Heart right ventricle (tissue), 16 donors: ENCODE measurements at regions not wholly inside any gene's neighbourhood (a gene's known extent, or its start where the extent isn't known, plus 50 kb on each side); places are given as distances from the start of the nearest gene placed in this dataset.

Source experiments
- ATAC-seq, 8 donors: fragments of 200-7000 bp; cut with Tn5 transposase; one replicate each; pipeline ENCODE4 v1.9.1; 2020; ENCODE audit warnings: mild to moderate bottlenecking in 8 of 8, moderate library complexity in 8 of 8, moderate number of reproducible peaks in 1 of 8
- DNase-seq, 2 donors: peaks; one replicate each; pipeline ENCODE4 v3.0.0-alpha.2; 2020
- H3K27ac ChIP-seq, 10 donors: fragments of 200-600 bp; sonication (generic) in 2 of 10; one replicate each; pipeline versions ENCODE4 v1.5.0 to v1.8.0; 2020 to 2022; ENCODE audit warnings: mild to moderate bottlenecking in 3 of 10
- H3K27me3 ChIP-seq, 7 donors: fragments of 200-600 bp; one replicate each; pipeline ENCODE4 v1.8.0; 2021 to 2022; ENCODE audit warnings: mild to moderate bottlenecking in 2 of 7
- H3K36me3 ChIP-seq, 9 donors: fragments of 200-600 bp; sonication (generic) in 1 of 9; one replicate each; pipeline versions ENCODE4 v1.5.0 to v1.8.0; 2020 to 2022; ENCODE audit warnings: mild to moderate bottlenecking in 2 of 9
- H3K4me1 ChIP-seq, 9 donors: fragments of 200-600 bp; sonication (generic) in 1 of 9; one replicate each; pipeline versions ENCODE4 v1.5.0 to v1.8.0; 2020 to 2022; ENCODE audit warnings: mild to moderate bottlenecking in 4 of 9
- H3K4me3 ChIP-seq, 10 donors: fragments of 200-600 bp; sonication (generic) in 2 of 10; one replicate each; pipeline versions ENCODE4 v1.5.0 to v1.8.0; 2020 to 2022; ENCODE audit warnings: mild to moderate bottlenecking in 7 of 10, moderate library complexity in 2 of 10
- H3K9me3 ChIP-seq, 11 donors: fragments of 200-600 bp in 10 of 11; sonication (generic) in 2 of 11; one replicate each; pipeline versions ENCODE4 v1.5.0 to v1.8.0; 2013 to 2022; ENCODE audit warnings: mild to moderate bottlenecking in 2 of 11, control low read depth in 1 of 11, moderate library complexity in 1 of 11
- WGBS, 2 donors: extraction: QIAGEN DNeasy Blood & Tissue Kit; methylation state at CpG; one replicate each; pipeline ENCODE4 v1.1.7; 2013; ENCODE audit warnings: inconsistent platforms in 1 of 2; 5-methylcytosine and 5-hydroxymethylcytosine counted together
- intact Hi-C, 10 donors: fragments of 100-400 bp; cut with DNase I; formaldehyde crosslinking; loops; one replicate each; pipeline versions ENCODE4 v1.11.1 to v1.14.2; 2022
- TF ChIP-seq, protein P1 (sequence below), 9 donors: fragments of 200-600 bp; sonication (generic) in 2 of 9; IDR thresholded peaks; one replicate each; pipeline versions ENCODE4 v1.5.0 to v1.8.0; 2021 to 2022; ENCODE audit warnings: antibody characterized with exemption in 9 of 9, mild to moderate bottlenecking in 5 of 9, moderate library complexity in 1 of 9
- donor health status: Arrhythmogenic right ventricular cardiomyopathy.
- donor health status: ischemic (EF 13 %, LVEDD 7.1; RV severe dilation, severe dysfunction).
- donor health status: healthy with polysubstance abuse.
- donor health status: DM: no; HTN: yes; CAD: no.
- donor health status: DM: no; HTN: no; CAD: no.
- donor health status: ischemic (EF 25% LVEDD 6.9; RV normal size, moderate dysfunction).
- donor health status: ischemic (EF 25% LVEDD 5.7; RV mildly dilated, moderate dysfunction).
- donor health status: healthy.
- donor health status: DM: yes; HTN: yes; CAD: no.
- donor health status: Ischemic cardiomyopathy.
- donor health status: ischemic (EF 35%, LVEDD 5.7; RV mildly dilated, moderate dysfunction).
- donor health status: nonischemic (EF 11% LVEDD 7.7; RV severe dilation, severe dysfunction).
- donor health status: DM: yes; HTN: yes; CAD: no.
- donor health status: PGD.
- donor health status: ischemic (EF 29% LVEDD 5.4; RV normal size, mild dysfunction).
- donor health status: nonischemic (EF 23%, LVEDD 6.1; RV moderate dilation, normal function).

DNA sequence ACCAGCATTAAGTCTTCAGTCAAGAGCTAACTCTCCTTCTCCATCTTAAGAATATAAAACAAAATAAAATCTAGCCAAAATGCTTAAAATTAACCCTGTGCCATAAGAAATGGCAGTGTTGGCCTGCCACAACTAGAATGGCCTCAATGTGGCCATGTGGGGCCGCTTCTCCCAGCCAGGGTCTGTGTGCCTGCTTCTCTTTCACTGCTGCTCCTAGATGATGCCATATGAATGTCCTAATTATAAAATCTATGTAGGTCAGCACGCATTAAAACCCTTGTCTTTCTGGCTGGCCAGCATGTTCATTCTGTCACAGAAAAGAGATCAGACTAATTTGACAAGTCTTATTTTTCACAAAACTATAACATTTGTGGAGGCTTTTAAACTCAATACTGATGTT lies 102.6 kb downstream of the C6orf118 start:
- DNase-seq (no peak), ATAC-seq (no peak)
- 83 to 91% methylated on average over 2 of the region's 2 CpGs for WGBS, 2 donors
- Histone ChIP-seq H3K4me1 (no peaks in the 10 kb centered on the region), H3K36me3 (no peaks in the 10 kb centered on the region), H3K9me3 (peaks cover 0 to 9% (median 0%) of the 10 kb centered on the region in 11 donors), H3K4me3 (no peak overlapping the region), H3K27ac (no peak overlapping the region), H3K27me3 (no peaks in the 10 kb centered on the region)
- intact Hi-C loops, result no loop called here
- TF ChIP-seq, protein P1, sequence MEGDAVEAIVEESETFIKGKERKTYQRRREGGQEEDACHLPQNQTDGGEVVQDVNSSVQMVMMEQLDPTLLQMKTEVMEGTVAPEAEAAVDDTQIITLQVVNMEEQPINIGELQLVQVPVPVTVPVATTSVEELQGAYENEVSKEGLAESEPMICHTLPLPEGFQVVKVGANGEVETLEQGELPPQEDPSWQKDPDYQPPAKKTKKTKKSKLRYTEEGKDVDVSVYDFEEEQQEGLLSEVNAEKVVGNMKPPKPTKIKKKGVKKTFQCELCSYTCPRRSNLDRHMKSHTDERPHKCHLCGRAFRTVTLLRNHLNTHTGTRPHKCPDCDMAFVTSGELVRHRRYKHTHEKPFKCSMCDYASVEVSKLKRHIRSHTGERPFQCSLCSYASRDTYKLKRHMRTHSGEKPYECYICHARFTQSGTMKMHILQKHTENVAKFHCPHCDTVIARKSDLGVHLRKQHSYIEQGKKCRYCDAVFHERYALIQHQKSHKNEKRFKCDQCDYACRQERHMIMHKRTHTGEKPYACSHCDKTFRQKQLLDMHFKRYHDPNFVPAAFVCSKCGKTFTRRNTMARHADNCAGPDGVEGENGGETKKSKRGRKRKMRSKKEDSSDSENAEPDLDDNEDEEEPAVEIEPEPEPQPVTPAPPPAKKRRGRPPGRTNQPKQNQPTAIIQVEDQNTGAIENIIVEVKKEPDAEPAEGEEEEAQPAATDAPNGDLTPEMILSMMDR (IDR thresholded peaks at IDR 0.05), result no peak

DNA sequence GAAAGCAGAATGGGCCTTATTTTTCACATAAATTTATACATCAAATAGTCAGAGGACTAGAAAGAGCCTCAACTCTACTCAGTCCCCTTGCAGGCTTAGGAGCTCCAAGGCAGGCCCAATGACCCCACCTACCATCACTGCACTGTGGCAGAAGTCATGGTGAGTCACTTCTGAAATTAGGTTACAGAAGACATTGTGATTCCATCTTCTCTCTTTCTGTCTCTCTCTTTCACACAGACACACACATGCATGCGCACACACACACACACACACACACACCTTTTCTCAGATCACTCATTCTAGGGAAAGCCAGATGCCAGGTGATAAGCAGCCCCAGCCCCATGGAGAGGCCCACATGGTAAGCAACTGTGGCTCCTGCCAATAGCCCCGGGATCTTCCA lies 103.8 kb downstream of the C6orf118 start:
- Histone ChIP-seq H3K9me3 (peaks cover 0 to 17% (median 0%) of the 10 kb centered on the region in 11 donors), H3K36me3 (no peaks in the 10 kb centered on the region), H3K27me3 (no peaks in the 10 kb centered on the region), H3K27ac (no peak overlapping the region), H3K4me3 (no peak overlapping the region), H3K4me1 (no peaks in the 10 kb centered on the region)
- DNase-seq (no peak), ATAC-seq (no peak)
- TF ChIP-seq, protein P1 (IDR thresholded peaks at IDR 0.05), result no peak
- WGBS, 2 donors, result 83 to 87% methylated on average over 2 of the region's 2 CpGs
- intact Hi-C loops, result no loop called here

DNA sequence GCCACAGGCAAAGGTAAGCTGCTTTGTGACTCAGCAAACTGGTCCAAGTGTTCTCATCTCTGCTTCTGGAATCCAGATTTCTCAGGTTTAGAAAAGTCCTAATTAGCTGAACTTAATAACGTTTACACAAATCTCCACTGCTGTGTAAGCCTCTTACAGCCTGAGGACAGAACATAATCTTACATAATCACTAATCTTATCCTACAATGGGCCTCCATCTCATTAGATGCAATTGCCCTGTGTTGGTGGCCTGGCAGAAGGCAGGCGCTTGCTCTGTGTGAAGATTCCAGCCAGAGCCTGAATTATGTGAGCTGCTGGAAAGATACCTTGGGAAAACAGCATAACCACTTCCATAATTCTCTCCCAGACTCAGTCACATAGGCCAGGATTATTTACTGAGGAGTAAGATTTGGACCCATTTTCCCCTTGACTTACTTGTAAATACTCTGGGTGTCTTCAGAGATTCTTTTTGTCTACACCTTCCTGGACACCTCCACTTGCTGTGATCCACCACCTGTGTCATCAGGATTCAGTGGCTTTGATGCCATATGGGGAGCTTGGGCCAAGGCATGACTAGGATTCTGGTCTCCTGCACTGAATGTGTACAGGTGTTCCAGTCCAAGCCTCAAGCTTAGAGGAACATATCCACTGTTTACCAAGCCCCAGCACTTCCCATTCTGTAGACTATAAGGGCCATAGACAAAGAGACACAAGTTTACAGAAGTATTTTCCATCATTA lies 104.4 kb downstream of the C6orf118 start:
- ATAC-seq (no peak), DNase-seq (no peak)
- WGBS, 2 donors, result 75 to 81% methylated on average over 2 of the region's 2 CpGs

DNA sequence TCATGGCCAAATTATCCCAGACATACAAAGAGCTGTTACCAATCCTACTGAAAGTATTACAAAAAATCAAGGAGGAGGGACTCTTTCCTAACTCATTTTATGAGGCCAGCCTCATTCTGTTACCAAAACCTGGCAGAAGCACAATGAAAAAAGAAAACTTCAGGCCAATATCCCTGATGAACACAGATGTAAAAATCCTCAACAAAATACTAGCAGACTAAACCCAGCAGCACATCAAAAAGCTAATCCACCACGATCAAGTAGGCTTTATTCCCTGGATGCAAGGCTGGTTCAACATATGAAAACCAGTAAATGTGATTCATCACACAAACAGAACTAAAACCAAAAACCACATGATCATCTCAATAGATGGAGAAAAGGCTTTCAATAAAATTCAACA lies 109.2 kb downstream of the C6orf118 start:
- intact Hi-C loops, result no loop called here

More for the DNA sequence above, 104.4 kb downstream of the C6orf118 start:
- Histone ChIP-seq H3K4me3 (no peak overlapping the region), H3K27ac (no peak overlapping the region), H3K9me3 (peaks cover 0 to 18% (median 0%) of the 10 kb centered on the region in 11 donors), H3K36me3 (no peaks in the 10 kb centered on the region), H3K27me3 (no peaks in the 10 kb centered on the region), H3K4me1 (no peaks in the 10 kb centered on the region)
- intact Hi-C loops, result no loop called here
- TF ChIP-seq, protein P1 (IDR thresholded peaks at IDR 0.05), result no peak

More for the DNA sequence above, 109.2 kb downstream of the C6orf118 start:
- Histone ChIP-seq H3K9me3 (peaks cover 0 to 29% (median 5%) of the 10 kb centered on the region in 11 donors), H3K27ac (no peak overlapping the region), H3K36me3 (no peaks in the 10 kb centered on the region), H3K27me3 (no peaks in the 10 kb centered on the region), H3K4me1 (no peaks in the 10 kb centered on the region), H3K4me3 (no peak overlapping the region)
- no peak for ATAC-seq
- 63 to 70% methylated on average over 1 of the region's 1 CpG for WGBS, 2 donors
- TF ChIP-seq, protein P1 (IDR thresholded peaks at IDR 0.05), result no peak
- DNase-seq, result no peak
